HCT116 (cell line): ENCODE measurements at regions not wholly inside any gene's neighbourhood (a gene's known extent, or its start where the extent isn't known, plus 50 kb on each side); places are given as distances from the start of the nearest gene placed in this dataset.

ENCODE experiments used
- CEBPB ChIP-seq: IDR thresholded peaks from 2 replicates; pipeline ENCODE4 v1.6.1; 2012; ENCODE audit warnings: low read depth
- CTCF ChIP-seq, 3 experiments: fragments of 200-600 bp in 1 of 3; sonication (generic) in 1 of 3; IDR thresholded peaks in 2 of 3; conservative IDR thresholded peaks in 1 of 3; 2 replicates each; pipeline ENCODE4 v1.5.1; 2012 to 2017; ENCODE audit warnings: low read depth in 2 of 3, low read length in 2 of 3, antibody characterized with exemption in 1 of 3, borderline replicate concordance in 1 of 3, control low read depth in 1 of 3, mild to moderate bottlenecking in 1 of 3, mixed read lengths in 1 of 3, mixed run types in 1 of 3, moderate library complexity in 1 of 3; ENCODE audit not compliant: insufficient read depth in 1 of 3
- FOSL1 ChIP-seq: IDR thresholded peaks from 2 replicates; pipeline ENCODE4 v1.6.1; 2012; ENCODE audit warnings: low read depth
- POLR2A ChIP-seq: IDR thresholded peaks from 2 replicates; pipeline ENCODE4 v1.7.0; 2011; ENCODE audit warnings: borderline replicate concordance; ENCODE audit not compliant: insufficient read depth, insufficient read length; ENCODE audit errors: extremely low read depth
- SP1 ChIP-seq: IDR thresholded peaks from 2 replicates; pipeline ENCODE4 v1.6.1; 2012; ENCODE audit warnings: low read depth

DNA sequence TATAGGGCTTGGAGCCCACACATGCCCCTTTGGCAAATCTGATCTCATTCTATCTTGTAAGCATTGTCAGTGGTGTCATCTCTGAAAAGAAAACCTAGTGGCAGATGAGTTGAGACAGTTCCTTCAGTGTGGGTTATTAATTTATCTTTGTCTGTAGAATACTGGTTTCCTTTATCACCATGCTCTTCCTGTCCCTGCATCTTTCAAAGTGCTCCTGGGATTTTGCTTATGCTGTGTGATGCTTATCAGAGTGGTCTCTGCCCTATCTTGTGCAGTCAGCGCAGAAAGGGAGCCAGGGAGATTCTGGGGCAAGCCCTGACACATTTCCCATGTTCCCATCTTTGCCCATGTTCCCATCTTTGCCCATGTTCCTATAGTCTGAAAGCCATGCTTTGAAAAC, 402.9 kb downstream of the RWDD3 start:
- TF ChIP-seq CTCF (IDR thresholded peaks at IDR 0.05 in 2 of 3, conservative IDR thresholded peaks at IDR 0.05 in 1 of 3; ENCODE audit: borderline replicate concordance in 1 of 3, insufficient read depth in 1 of 3, low read depth in 2 of 3, low read length in 2 of 3), result no peak
- TF ChIP-seq CEBPB, result no peak
- no peak for TF ChIP-seq POLR2A
- TF ChIP-seq SP1, result no peak
- no peak for TF ChIP-seq FOSL1
